ENCODE measurements at regions not wholly inside any gene's neighbourhood (a gene's known extent, or its start where the extent isn't known, plus 50 kb on each side); places are given as distances from the start of the nearest gene placed in this dataset.

DNA sequence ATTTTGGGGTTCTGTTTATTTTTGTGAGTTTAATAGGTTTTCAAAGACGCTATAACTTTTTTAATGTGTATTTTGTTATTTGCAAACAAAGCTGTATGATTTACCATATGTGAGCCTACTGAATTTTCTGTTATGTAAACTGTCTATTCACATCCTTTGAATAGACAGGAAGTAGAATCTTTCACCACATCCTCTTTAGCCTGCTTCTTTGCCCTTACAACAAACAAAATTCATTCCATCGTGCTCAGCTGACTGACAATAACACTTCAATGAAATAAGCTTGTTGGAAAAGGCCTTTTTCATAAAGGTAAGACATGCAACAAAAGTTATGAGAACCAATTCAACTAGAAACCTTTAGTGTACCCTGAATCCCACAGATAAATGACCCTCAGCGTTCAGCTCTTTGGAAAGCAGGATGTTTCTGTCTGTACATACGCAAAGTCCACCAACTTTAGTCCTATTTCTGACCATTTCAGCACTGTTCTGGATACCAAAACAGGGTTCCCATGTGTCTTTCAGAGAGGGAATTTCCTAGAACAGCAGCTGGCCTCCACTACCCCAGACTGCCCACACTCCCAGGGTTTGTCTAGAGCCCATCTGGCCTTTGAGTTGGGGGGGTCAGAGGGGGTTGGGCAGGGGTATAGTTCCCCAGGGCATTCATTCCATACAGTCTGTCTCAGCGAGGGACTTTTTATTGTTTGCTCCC is 71.3 kb downstream of the DUSP6 start:
- TF ChIP-seq, protein P1, sequence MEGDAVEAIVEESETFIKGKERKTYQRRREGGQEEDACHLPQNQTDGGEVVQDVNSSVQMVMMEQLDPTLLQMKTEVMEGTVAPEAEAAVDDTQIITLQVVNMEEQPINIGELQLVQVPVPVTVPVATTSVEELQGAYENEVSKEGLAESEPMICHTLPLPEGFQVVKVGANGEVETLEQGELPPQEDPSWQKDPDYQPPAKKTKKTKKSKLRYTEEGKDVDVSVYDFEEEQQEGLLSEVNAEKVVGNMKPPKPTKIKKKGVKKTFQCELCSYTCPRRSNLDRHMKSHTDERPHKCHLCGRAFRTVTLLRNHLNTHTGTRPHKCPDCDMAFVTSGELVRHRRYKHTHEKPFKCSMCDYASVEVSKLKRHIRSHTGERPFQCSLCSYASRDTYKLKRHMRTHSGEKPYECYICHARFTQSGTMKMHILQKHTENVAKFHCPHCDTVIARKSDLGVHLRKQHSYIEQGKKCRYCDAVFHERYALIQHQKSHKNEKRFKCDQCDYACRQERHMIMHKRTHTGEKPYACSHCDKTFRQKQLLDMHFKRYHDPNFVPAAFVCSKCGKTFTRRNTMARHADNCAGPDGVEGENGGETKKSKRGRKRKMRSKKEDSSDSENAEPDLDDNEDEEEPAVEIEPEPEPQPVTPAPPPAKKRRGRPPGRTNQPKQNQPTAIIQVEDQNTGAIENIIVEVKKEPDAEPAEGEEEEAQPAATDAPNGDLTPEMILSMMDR (optimal IDR thresholded peaks at IDR 0.05 in 1 of 3, IDR thresholded peaks at IDR 0.05 in 1 of 3, conservative IDR thresholded peaks at IDR 0.05 in 1 of 3; ENCODE audit: extremely low read depth in 1 of 3, insufficient read depth in 2 of 3, low read length in 3 of 3), result no peak
- no peak for TF ChIP-seq EZH2 (IDR thresholded peaks at IDR 0.05; ENCODE audit: low read length)
